ENCODE measurements at regions not wholly inside any gene's neighbourhood (a gene's known extent, or its start where the extent isn't known, plus 50 kb on each side); places are given as distances from the start of the nearest gene placed in this dataset.

- H3K36me3 ChIP-seq (ENCODE audit: control insufficient read depth, insufficient read depth, low read length), result no peaks in the 10 kb centered on the region
- no peak overlapping the region for H3K27ac ChIP-seq (ENCODE audit: low read depth, low read length)
- no peaks in the 10 kb centered on the region for H3K4me1 ChIP-seq (ENCODE audit: control insufficient read depth, insufficient read depth, low read length)
- no peaks in the 10 kb centered on the region for H3K9me3 ChIP-seq (ENCODE audit: control insufficient read depth, insufficient read depth, low read length)
- 82% methylated on average over 3 of the region's 4 CpGs for WGBS (ENCODE audit: insufficient coverage)
- H3K4me3 ChIP-seq (ENCODE audit: low read depth, low read length), result no peak overlapping the region
- DNase-seq (ENCODE audit: low read depth in 4 of 6, low spot score in 6 of 6), result no peak
- H3K27me3 ChIP-seq (ENCODE audit: control insufficient read depth, insufficient read depth, low read length), result no peaks in the 10 kb centered on the region
Observed at GRCh38 chr1:208807446-208808127, 563.4 kb upstream of the PLXNA2 start.

- Histone ChIP-seq H3K4me1 (ENCODE audit: control insufficient read depth, insufficient read depth, low read length) (no peaks in the 10 kb centered on the region), H3K9me3 (ENCODE audit: control insufficient read depth, insufficient read depth, low read length) (no peaks in the 10 kb centered on the region), H3K27ac (ENCODE audit: low read depth, low read length) (no peak overlapping the region), H3K27me3 (ENCODE audit: control insufficient read depth, insufficient read depth, low read length) (no peaks in the 10 kb centered on the region), H3K36me3 (ENCODE audit: control insufficient read depth, insufficient read depth, low read length) (no peaks in the 10 kb centered on the region), H3K4me3 (ENCODE audit: low read depth, low read length) (no peak overlapping the region)
- no CpG with 5 or more reads among the region's 1 CpG for WGBS (ENCODE audit: insufficient coverage)
- DNase-seq (ENCODE audit: low read depth in 4 of 6, low spot score in 6 of 6), result no peak
Observed at GRCh38 chr1:208808301-208808700, 564.1 kb upstream of the PLXNA2 start.

- H3K4me3 ChIP-seq (ENCODE audit: low read depth, low read length), result no peak overlapping the region
- 82% methylated on average over 2 of the region's 3 CpGs for WGBS (ENCODE audit: insufficient coverage)
- no peaks in the 10 kb centered on the region for H3K9me3 ChIP-seq (ENCODE audit: control insufficient read depth, insufficient read depth, low read length)
- no peak for DNase-seq (ENCODE audit: low read depth in 4 of 6, low spot score in 6 of 6)
- H3K27ac ChIP-seq (ENCODE audit: low read depth, low read length), result no peak overlapping the region
- no peaks in the 10 kb centered on the region for H3K36me3 ChIP-seq (ENCODE audit: control insufficient read depth, insufficient read depth, low read length)
- no peaks in the 10 kb centered on the region for H3K4me1 ChIP-seq (ENCODE audit: control insufficient read depth, insufficient read depth, low read length)
- H3K27me3 ChIP-seq (ENCODE audit: control insufficient read depth, insufficient read depth, low read length), result no peaks in the 10 kb centered on the region
Observed at GRCh38 chr1:208809876-208810275, 565.7 kb upstream of the PLXNA2 start.

GRCh38 chr1:208818770-208819445 lies 574.7 kb upstream of the PLXNA2 start:
- no peaks in the 10 kb centered on the region for H3K27me3 ChIP-seq (ENCODE audit: control insufficient read depth, insufficient read depth, low read length)
- H3K9me3 ChIP-seq (ENCODE audit: control insufficient read depth, insufficient read depth, low read length), result no peaks in the 10 kb centered on the region
- DNase-seq (ENCODE audit: low read depth in 4 of 6, low spot score in 6 of 6), result no peak
- no peak overlapping the region for H3K4me3 ChIP-seq (ENCODE audit: low read depth, low read length)
- H3K27ac ChIP-seq (ENCODE audit: low read depth, low read length), result no peak overlapping the region
- H3K4me1 ChIP-seq (ENCODE audit: control insufficient read depth, insufficient read depth, low read length), result no peaks in the 10 kb centered on the region
- no peaks in the 10 kb centered on the region for H3K36me3 ChIP-seq (ENCODE audit: control insufficient read depth, insufficient read depth, low read length)
- 79% methylated on average over 2 of the region's 8 CpGs for WGBS (ENCODE audit: insufficient coverage)

GRCh38 chr1:208820580-208821212 lies 576.5 kb upstream of the PLXNA2 start:
- H3K4me3 ChIP-seq (ENCODE audit: low read depth, low read length), result no peak overlapping the region
- H3K4me1 ChIP-seq (ENCODE audit: control insufficient read depth, insufficient read depth, low read length), result no peaks in the 10 kb centered on the region
- no peaks in the 10 kb centered on the region for H3K36me3 ChIP-seq (ENCODE audit: control insufficient read depth, insufficient read depth, low read length)
- no CpG with 5 or more reads among the region's 2 CpGs for WGBS (ENCODE audit: insufficient coverage)
- H3K27ac ChIP-seq (ENCODE audit: low read depth, low read length), result no peak overlapping the region
- no peaks in the 10 kb centered on the region for H3K9me3 ChIP-seq (ENCODE audit: control insufficient read depth, insufficient read depth, low read length)
- H3K27me3 ChIP-seq (ENCODE audit: control insufficient read depth, insufficient read depth, low read length), result no peaks in the 10 kb centered on the region
- DNase-seq (ENCODE audit: low read depth in 4 of 6, low spot score in 6 of 6), result peak in 2 of 6 donors; percentile 46 to 60

- H3K4me1 ChIP-seq (ENCODE audit: control insufficient read depth, insufficient read depth, low read length), result no peaks in the 10 kb centered on the region
- no peaks in the 10 kb centered on the region for H3K27me3 ChIP-seq (ENCODE audit: control insufficient read depth, insufficient read depth, low read length)
- H3K9me3 ChIP-seq (ENCODE audit: control insufficient read depth, insufficient read depth, low read length), result no peaks in the 10 kb centered on the region
- H3K4me3 ChIP-seq (ENCODE audit: low read depth, low read length), result no peak overlapping the region
- no peak overlapping the region for H3K27ac ChIP-seq (ENCODE audit: low read depth, low read length)
- DNase-seq (ENCODE audit: low read depth in 4 of 6, low spot score in 6 of 6), result no peak
- H3K36me3 ChIP-seq (ENCODE audit: control insufficient read depth, insufficient read depth, low read length), result no peaks in the 10 kb centered on the region
- no CpG with 5 or more reads among the region's 7 CpGs for WGBS (ENCODE audit: insufficient coverage)
Observed at GRCh38 chr1:208821939-208822338, 577.8 kb upstream of the PLXNA2 start.

- Histone ChIP-seq H3K27me3 (ENCODE audit: control insufficient read depth, insufficient read depth, low read length) (no peaks in the 10 kb centered on the region), H3K9me3 (ENCODE audit: control insufficient read depth, insufficient read depth, low read length) (no peaks in the 10 kb centered on the region), H3K4me1 (ENCODE audit: control insufficient read depth, insufficient read depth, low read length) (no peaks in the 10 kb centered on the region), H3K4me3 (ENCODE audit: low read depth, low read length) (no peak overlapping the region), H3K36me3 (ENCODE audit: control insufficient read depth, insufficient read depth, low read length) (no peaks in the 10 kb centered on the region), H3K27ac (ENCODE audit: low read depth, low read length) (no peak overlapping the region)
- DNase-seq (ENCODE audit: low read depth in 4 of 6, low spot score in 6 of 6), result no peak
- 89% methylated on average over 2 of the region's 2 CpGs for whole genome bisulfite sequencing (ENCODE audit: insufficient coverage)
Observed at GRCh38 chr1:208825300-208825699, 581.1 kb upstream of the PLXNA2 start.

- no peaks in the 10 kb centered on the region for H3K36me3 ChIP-seq (ENCODE audit: control insufficient read depth, insufficient read depth, low read length)
- DNase-seq (ENCODE audit: low read depth in 4 of 6, low spot score in 6 of 6), result peak in 1 of 6 donors; percentile 46
- no peak overlapping the region for H3K27ac ChIP-seq (ENCODE audit: low read depth, low read length)
- 66% methylated on average over 3 of the region's 5 CpGs for WGBS (ENCODE audit: insufficient coverage)
- H3K9me3 ChIP-seq (ENCODE audit: control insufficient read depth, insufficient read depth, low read length), result no peaks in the 10 kb centered on the region
- H3K27me3 ChIP-seq (ENCODE audit: control insufficient read depth, insufficient read depth, low read length), result no peaks in the 10 kb centered on the region
- no peak overlapping the region for H3K4me3 ChIP-seq (ENCODE audit: low read depth, low read length)
- peaks cover 2% of the 10 kb centered on the region for H3K4me1 ChIP-seq (ENCODE audit: control insufficient read depth, insufficient read depth, low read length)
Observed at GRCh38 chr1:208829595-208829994, 585.4 kb upstream of the PLXNA2 start.

- Histone ChIP-seq H3K36me3 (ENCODE audit: control insufficient read depth, insufficient read depth, low read length) (no peaks in the 10 kb centered on the region), H3K4me3 (ENCODE audit: low read depth, low read length) (no peak overlapping the region), H3K27ac (ENCODE audit: low read depth, low read length) (no peak overlapping the region), H3K4me1 (ENCODE audit: control insufficient read depth, insufficient read depth, low read length) (peaks cover 9% of the 10 kb centered on the region), H3K27me3 (ENCODE audit: control insufficient read depth, insufficient read depth, low read length) (no peaks in the 10 kb centered on the region), H3K9me3 (ENCODE audit: control insufficient read depth, insufficient read depth, low read length) (no peaks in the 10 kb centered on the region)
- WGBS (ENCODE audit: insufficient coverage), result 4% methylated on average over 8 of the region's 11 CpGs
- DNase-seq (ENCODE audit: low read depth in 4 of 6, low spot score in 6 of 6), result peak in 3 of 6 donors; percentile 19 to 91 (median 85)
Observed at GRCh38 chr1:208834381-208835096, 590.4 kb upstream of the PLXNA2 start.
